Stimulated activated CD4-positive, alpha-beta T cell treated with anti-CD3 and anti-CD28 coated beads, Interleukin-1b, Interleukin-23, amount 100 ng/mL, for 24 hours (primary cell): ENCODE measurements at regions not wholly inside any gene's neighbourhood (a gene's known extent, or its start where the extent isn't known, plus 50 kb on each side); places are given as distances from the start of the nearest gene placed in this dataset.
"Not testable (repeated sequence)": the region's sequence is repeated elsewhere in the genome, so short reads cannot be mapped to it uniquely, and the experiment has no call there.

Experiments
- DNase-seq, 4 experiments: peaks; one replicate each; pipeline ENCODE4 v3.0.0-alpha.2; 2020; ENCODE audit warnings: low read depth in 4 of 4, low spot score in 1 of 4

DNA sequence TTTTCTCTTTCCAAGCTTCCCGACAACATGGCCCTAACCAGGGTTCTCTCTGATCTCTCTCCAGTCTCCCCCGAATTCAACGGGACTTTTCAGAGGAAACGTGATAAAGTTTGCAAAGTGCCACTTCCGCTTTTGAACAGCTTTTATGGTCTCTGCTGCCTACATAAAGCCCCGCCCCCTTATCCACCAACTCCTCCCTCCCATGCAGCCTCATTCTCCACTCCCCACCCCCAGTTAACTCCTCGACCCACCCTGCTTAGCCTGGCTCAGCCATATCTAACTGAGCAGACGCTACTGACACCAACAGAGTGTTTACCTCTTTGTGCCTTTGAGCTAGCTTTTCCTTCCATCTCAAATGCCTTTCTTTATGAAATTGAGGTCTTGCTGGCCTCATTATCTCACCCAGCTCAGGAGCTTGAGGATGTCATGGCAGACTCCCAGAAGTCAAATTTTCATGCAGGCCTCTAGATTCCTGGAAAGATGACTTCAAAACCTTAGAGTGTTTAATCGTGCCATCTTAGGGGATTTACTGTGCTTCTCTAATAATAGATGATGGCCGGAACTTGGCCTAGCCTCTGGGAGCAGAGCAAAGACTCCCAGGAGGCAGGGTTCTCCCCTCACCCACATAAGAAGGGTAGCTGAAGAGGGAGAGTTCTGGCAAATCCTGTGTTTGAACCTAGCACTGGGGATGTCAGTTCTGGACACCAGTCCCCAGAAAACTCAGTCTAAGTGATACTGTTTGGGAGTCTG lies 606.0 kb downstream of the BCOR start:
- DNase-seq, result peak in 3 of 4 experiments; percentile 12 to 41 (median 15)

- no peak for DNase-seq
Measured at GRCh38 chrX:39492497-39493162, 605.1 kb downstream of the BCOR start.

- no peak for DNase-seq
Measured at GRCh38 chrX:39493168-39493567, 604.6 kb downstream of the BCOR start.

DNA sequence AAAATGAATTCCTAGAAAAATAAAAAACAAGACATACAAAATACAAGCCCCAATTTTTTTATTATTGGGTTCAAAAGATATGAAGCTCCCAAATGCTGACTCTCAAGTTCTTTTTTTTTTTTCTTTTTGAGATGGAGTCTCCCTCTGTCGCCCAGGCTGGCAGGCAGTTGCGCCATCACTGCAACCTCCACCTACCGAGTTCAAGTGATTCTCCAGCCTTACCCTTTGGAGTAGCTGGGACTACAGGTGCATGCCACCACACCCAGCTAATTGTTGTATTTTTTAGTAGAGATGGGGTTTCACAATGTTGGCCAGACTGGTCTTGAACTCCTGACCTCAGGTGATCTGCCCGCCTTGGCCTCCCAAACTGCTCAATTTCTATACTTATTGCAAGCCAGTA lies 600.6 kb downstream of the BCOR start:
- not testable (repeated sequence) for DNase-seq

DNA sequence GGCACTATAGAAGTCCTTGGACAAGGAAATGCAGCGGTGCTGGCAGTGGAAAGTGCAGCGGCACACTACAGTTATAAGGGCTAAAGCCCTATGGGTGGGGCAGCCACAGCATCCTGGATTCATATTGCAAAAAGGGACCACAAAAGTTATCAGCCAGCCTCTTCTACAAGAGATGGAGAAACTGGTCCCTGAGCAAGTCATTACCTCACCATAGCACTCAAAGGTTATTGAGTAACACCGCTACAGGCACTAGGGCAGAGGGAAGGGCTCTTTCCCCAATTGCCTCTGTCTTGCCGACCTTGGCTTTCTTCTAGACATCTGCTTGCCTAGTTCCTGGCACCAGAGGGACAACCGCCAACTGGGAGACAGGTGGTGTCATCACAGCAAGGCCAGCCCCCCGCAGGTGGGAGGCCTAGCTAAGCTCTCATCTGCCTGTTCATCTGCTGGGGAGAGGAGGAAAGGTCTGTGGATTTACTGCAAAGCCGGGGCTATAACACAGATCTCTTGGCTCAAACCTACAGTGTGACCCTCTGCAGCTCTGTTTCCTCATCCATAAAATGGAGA lies 600.0 kb downstream of the BCOR start:
- DNase-seq, result no peak

DNA sequence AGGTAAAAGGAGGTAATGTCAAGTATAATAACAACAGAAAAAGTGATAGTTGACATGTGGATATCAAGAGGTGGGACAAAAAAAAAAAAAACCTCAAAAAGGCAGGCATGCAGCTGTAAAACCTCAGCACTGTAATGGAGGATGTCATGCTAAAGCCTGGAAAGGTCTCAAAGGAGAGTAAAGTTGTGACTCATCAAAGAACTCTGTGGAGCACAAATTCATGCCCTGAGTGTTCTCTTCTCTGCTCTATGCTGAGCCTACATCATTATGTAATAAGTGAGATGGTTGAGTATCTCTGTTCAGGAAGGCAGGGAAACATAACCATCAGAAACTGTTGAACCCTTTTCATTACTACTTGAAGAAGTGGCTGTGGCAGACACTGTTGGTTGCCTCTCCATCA lies 597.8 kb downstream of the BCOR start:
- DNase-seq, result no peak

DNA sequence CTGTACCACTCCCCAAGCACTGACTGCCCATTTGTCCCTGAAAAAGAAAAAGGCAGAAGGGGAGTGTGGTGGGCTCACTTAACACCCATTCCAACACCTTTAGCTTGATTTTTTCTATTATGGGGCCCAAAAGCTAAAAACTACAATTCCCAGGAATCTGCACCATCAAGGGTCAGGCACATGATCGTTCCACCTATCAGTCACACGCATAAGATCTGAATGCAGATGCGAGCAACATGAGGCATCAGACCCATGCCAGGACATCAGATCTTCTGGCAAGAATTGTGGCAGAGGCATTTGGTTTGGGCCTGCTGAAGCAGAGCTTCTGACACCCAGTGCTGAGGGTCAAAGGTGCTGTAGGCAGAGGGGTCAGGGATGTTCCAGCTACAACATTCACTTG lies 595.9 kb downstream of the BCOR start:
- DNase-seq, result no peak

DNA sequence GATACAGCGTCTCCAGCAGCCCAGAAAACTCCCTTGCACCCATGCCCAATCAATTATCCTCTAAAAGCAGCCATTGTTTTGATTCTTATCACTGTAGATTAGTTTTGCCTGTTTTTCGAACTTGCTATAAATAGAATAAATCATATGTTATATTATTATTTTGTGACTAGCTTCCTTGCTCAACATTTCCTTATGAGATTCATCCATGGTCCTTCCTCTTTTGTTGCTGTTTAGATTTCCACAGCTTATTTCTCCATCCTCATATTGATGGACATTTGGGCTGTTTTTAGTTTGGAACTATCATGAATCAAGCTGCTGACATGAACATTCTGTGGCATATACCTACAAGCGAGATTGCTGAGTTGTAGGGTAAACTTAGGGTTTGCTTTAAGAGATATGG lies 595.3 kb downstream of the BCOR start:
- no peak for DNase-seq

GRCh38 chrX:39504227-39504626 lies 593.5 kb downstream of the BCOR start:
- DNase-seq, result no peak

DNA sequence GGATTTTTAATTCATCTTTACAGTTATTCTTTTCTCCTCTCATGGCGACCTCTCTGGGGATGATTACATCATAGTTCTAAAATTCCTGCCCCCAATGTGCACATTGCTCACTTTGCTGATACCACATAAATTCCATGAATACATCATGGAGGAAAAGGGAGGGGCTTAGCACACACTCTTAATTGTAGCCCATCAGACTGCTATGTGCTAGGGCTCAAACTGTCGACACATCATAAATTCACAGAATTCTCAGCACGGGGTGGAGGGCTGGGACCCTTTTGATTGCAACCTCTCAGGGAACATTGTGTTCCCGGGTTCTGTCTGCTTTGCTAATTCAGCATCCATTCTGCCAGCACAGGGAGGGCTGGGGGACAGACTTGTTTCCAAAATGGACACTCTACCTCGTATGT lies 592.9 kb downstream of the BCOR start:
- DNase-seq, result no peak

DNA sequence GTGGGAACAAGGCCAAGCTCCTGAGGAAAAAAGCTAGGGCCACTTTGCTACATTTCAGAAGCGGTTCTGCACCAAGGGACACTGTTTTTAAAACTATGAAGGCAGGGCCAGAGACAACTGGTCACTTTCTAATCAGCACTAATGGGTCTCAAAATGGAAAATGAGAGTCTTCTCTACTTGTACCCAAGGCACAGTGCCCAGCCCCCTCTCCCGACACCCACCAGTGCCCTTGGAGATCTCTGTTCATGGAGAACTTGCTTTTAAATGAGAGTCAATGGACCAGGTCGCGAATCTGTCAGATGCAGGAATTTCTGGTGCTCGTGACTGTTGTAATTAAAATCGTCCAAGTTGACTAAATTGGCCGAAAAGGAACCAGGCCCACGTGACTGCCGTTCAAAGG lies 591.6 kb downstream of the BCOR start:
- no peak for DNase-seq

DNA sequence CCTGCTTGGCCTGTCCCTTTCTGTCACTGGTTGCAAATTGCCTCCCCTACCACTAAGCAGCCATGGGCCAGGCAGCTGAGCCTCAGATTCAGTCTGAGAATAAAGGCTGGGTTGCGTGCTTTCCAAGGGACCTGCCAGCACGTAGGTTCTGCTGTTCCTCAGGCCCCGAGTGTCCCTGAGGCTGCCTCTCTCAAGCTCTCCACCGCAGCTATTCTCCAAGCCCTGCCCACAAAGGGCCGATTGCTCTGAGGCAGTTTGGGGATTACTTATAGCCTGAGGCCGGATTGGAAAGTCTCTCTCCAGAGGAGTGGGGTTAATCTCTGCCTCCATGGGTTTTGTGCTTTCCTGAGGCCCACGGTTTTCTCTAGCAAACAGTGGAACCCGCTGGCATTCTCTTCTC lies 590.7 kb downstream of the BCOR start:
- DNase-seq, result no peak

GRCh38 chrX:39507617-39508299 lies 590.0 kb downstream of the BCOR start:
- DNase-seq, result no peak

DNA sequence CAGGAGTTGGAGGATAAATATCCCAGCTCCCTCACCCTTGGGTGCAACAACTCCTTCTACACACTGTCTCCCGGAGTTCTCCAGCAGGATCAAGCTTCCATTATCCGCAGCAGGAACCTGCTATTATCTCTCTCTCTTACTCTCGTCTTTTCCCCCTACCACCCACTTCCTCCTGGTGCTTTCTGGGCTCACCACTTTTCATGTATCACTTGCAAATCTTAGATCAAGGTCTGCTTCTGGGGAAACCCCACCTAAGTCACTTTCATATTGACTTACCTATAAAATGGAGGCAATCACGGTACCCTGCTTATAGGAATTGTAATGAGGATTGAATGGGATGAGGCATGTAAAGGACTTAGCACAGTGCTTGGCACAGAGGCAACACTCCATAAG lies 589.5 kb downstream of the BCOR start:
- no peak for DNase-seq

- no peak for DNase-seq
Measured at GRCh38 chrX:39509157-39509556, 588.6 kb downstream of the BCOR start.

GRCh38 chrX:39513836-39514235 lies 583.9 kb downstream of the BCOR start:
- DNase-seq, result no peak

DNA sequence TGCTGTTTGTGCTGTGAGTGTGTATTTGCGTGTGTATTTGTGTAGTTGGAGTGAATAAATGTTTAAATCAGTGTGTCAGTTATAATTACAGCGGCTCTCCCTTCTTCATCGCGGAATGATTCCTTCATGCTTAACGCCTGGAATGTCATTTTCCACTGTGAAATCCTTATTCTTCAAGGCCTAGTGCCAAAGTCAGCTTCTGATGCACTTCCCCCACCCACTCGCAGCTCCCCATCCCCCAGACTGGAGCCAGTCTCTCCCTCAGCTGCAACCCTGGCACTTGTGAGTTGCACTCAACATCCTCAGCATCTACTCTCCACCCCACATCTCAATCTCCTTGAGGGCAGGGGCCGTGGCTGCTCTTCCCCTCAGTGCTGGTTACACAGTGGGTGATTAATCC lies 583.0 kb downstream of the BCOR start:
- DNase-seq, result no peak

DNA sequence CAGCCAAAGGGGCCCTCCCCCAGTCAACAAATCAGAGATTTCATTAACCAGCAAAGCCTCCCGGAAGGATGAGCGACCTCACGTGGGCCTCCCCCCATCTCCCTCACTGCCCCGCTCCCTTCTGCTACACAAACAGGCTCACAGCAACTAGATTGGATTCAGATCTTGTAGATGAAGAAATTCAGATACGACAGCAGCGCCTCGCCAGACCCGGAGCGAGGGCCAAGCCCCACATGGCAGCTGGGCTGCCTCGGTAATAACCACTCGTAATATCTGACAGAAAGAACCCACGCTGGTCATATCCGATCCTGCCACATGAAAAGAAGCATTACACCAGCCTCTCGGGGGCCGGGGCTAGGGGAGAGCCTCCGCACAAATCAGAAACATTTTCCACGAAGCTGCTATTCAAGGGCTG lies 581.3 kb downstream of the BCOR start:
- DNase-seq, result no peak

- DNase-seq, result no peak
Measured at GRCh38 chrX:39518476-39519029, 579.2 kb downstream of the BCOR start.

DNA sequence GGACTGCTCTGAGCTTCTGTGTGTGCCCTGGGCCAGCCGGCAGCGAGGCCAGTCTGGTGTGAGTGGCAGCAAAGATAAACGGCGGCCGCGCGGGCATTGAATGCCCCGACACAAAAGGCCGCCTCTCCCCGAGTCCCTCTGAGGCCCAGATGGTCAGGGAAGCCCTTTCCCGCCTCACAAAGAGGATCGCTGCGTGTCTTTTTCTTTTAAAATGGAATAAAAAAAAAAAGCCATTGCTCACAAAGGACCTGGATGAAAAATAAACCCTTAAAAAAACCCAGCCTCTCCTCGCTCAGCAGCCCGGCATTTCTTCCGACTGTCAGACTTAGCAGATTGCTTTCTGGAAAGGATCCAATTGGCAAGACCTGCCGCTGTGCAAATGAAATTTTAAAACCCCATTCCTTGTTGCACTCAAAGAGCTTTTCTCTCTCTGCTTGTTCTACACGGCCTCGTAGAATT lies 578.7 kb downstream of the BCOR start:
- no peak for DNase-seq

DNA sequence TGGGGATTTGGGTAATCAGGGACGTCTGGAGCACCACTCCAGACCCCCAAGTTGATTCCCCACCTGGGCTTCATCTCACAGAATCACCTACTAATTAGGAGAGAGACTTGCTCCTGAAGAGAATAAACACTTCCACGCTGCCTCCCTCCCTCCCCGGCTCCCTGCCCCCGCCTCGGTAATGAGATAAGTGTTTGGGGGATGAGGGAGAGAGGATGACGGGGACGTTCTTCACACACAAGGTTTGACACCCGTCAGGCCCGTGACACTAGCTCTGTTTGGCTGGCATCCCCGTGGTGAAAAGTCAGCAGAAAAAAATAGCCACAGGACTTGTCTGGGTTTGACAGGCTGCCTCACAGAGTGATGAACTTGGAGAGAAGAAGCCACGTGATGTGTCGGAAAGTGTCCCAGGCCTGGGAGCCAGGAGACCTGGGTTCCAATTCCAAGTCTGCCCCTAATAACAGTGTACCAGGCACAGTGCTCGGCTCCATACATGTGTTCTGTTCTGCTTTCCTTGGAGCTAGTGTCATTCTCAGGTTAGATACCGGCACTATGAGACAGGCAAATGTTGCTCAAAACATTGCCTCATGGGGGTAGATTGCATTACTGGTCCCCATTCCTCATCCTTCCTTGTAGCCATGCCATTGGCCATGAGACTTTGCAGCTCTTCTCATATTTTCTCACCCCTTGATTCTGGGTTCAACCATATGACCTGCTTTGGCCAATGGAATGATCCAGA lies 578.0 kb downstream of the BCOR start:
- no peak for DNase-seq
